Muscle of arm (tissue), 1 donor: ENCODE measurements at regions not wholly inside any gene's neighbourhood (a gene's known extent, or its start where the extent isn't known, plus 50 kb on each side); places are given as distances from the start of the nearest gene placed in this dataset.
"Not testable (repeated sequence)": the region's sequence is repeated elsewhere in the genome, so short reads cannot be mapped to it uniquely, and the experiment has no call there.

Experiments
- DNase-seq: peaks from one replicate; pipeline ENCODE4 v3.0.0-alpha.2; 2013

DNA sequence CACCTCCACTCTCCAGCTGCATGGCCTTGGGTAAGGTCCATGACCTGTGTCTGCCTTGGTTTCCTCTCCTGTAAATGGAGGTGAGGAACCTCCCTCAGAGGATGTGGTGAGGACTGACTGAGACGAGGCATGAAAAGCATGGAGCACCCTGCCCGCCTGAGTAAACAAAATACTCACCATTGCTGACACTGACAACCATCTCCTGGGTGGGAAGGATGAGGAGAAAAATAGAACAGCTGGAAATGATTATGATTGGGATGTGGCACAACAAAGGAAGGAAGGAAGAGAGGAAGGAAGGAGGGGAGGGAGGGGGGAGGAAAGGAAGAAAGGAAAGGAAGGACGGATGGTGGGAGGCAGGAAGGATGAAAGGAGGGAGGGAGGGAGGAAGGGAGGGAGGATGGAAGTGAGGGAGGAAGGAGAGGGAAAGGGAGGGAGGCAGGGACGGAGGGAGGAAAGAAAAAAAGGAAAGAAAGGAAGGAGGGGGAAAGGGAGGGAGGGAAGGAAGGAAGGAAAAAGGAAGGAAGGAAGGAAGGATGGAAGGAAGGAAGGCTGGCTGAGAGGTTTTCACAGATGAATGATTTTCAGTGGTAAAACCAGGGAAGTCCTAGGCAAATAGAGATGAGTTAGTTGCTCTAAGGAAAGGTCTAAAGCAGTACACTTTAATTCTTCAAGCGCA lies 276.5 kb upstream of the XYLT1 start:
- no peak for DNase-seq

DNA sequence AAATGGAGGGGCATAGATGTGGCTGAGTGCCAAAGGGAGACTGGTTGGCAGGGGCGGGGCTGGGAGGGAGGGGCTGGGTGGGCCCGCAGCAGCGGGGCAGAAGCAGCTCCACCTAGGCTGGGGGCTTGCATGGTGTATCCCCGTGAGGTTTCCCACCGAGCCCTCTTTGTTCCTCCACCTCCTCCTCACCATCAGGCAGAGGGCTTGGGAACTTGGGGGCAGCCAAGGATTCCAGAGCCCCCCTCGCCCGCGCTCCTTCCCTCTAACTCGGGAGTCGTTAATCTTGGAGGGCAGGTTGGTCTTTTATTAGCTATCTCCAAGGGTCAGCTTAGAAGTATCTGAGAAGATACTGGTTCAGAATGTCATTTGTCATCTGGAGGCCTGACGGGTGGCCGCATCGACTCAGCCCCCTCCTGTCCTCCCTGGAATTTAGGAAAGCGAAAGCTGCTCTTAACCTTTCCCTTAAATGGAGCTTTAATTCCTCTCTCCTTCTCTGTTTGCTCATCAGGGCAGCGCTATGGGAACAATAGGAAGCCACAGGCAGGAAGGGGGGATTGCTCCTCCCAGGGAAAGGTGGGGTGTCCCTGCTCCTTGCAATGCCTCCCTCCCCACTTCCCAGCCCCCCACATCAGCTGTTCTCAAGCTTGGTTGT lies 274.3 kb upstream of the XYLT1 start:
- no peak for DNase-seq

GRCh38 chr16:17743578-17743977 lies 272.8 kb upstream of the XYLT1 start:
- DNase-seq = no peak

DNA sequence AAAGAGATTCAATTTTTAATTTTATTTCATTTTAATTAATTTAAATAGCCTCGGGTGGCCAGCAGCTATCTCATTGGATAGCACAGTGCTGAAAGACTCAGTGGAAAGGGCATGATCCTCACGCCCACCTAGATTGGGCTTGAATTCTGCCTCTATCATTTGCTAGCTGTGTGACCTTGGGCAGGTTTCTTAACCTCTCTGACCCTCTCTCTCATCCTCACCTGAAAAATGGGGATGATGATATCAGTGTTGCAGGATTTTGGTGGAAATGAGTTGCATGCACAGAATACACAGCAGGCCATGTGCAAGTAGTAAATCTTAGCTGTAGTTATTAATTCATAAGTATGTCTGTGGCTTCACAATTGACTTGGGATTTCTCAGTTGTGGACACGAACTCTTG lies 272.4 kb upstream of the XYLT1 start:
- no peak for DNase-seq

DNA sequence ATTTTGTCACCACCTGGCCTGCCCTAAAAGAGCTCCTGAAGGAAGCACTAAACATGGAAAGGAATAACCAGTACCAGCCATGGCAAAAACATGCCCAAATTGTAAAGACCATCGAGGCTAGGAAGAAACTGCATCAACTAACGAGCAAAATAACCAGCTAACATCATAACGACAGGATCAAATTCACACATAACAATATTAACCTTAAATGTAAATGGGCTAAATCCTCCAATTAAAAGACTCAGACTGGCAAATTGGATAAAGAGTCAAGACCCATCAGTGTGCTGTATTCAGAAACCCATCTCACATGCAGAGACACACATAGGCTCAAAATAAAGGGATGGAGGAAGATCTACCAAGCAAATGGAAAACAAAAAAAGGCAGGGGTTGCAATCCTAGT lies 264.3 kb upstream of the XYLT1 start:
- DNase-seq = not testable (repeated sequence)

DNA sequence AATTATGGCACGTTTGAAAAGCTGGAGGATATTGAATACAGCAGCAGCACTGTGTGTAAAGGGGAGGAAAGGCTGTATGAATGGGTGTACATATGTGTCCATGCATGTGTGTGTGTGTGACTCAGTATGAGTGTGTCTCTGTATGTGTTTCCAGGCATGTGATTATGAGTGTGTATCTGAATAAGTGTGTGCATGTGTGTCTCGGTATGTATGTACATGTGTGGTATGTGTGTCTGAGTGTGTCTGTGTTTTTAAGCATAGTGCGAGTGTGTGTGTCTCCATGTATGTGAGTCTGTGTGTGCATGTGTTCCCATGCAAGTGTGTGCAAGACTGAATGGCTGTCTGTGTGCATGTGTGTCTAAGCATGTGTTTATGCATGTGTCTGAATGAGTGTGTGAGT lies 259.1 kb upstream of the XYLT1 start:
- DNase-seq = no peak

DNA sequence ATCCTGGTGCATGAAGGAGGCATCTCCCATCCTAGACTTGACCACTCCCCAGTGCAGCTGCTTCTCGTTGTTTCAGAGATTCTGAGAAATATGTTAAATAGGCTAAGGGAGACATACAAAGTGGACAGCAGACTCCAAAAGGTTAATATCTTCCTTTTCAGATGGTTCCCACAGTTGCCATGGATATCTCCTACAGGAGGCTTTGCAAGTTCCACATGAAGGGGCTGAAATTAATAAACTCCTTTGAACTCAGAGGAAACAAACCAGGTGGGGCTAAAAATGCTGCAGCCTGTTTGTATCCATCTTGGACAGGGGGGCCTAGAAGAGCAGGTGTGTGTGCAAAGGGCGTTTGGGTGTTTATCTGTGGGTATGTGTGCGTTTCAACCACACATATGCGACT lies 257.4 kb upstream of the XYLT1 start:
- DNase-seq = no peak

- DNase-seq = no peak
Measured at GRCh38 chr16:17724242-17724898, 253.6 kb upstream of the XYLT1 start.

GRCh38 chr16:17723531-17724134 lies 252.9 kb upstream of the XYLT1 start:
- DNase-seq = no peak

GRCh38 chr16:17718495-17718894 lies 247.7 kb upstream of the XYLT1 start:
- DNase-seq = no peak

DNA sequence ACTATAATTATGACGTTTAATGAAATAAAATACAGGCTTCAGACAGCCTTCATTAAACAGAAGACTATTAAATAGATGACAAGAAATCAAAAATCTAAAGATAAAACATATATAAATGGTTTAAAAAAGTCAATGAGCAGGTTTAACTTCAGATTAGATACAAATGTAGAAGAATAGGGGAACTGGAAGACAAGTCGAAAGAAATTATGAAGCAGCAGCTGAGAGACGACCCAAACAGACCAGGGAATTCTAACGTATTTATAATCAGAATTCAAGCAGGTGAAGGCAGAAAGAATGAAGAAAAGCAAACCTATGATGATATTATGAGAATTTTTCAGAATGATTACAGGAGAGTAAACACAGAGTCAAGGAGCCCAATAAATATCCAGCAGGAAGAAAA lies 235.1 kb upstream of the XYLT1 start:
- no peak for DNase-seq

- no peak for DNase-seq
Measured at GRCh38 chr16:17696616-17697015, 225.9 kb upstream of the XYLT1 start.

- no peak for DNase-seq
Measured at GRCh38 chr16:17692484-17692883, 221.7 kb upstream of the XYLT1 start.

DNA sequence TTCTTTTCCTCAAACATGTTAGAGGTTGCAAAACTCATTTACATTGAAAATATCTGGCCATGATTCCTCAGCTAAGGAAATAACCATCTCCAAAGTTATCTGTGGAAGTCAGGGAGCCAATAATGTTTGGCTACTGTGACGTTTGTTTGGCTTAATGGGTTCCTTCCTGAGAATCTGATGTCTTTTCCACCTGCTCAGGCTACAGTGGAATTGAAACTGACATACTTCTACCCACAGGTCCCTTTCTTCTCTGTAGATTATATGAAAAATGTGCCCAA lies 221.1 kb upstream of the XYLT1 start:
- DNase-seq = peak; percentile 65

GRCh38 chr16:17691106-17691898 lies 220.5 kb upstream of the XYLT1 start:
- peak; percentile 66 for DNase-seq

GRCh38 chr16:17685447-17685846 lies 214.7 kb upstream of the XYLT1 start:
- DNase-seq = no peak

DNA sequence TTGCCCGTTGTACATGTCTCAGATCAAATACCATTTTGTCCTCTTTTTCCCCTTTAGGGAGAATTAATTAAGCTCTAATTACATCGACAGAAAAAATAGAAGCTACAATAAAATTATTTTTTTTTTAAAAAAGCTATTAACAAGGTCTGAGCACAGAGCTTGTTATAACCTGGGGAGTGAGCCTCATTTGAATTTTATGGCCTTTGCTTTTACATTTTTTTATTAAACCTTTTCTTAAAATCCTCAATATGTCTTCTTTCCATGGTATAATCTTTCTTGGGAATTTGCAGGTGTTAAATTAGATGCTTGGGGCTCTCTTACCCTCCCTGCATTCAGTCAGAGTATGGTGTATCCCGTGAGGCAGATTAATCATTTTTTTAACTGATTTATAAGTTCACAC lies 212.5 kb upstream of the XYLT1 start:
- DNase-seq = no peak

- no peak for DNase-seq
Measured at GRCh38 chr16:17676171-17676570, 205.4 kb upstream of the XYLT1 start.

GRCh38 chr16:17668386-17668785 lies 197.6 kb upstream of the XYLT1 start:
- DNase-seq = no peak

DNA sequence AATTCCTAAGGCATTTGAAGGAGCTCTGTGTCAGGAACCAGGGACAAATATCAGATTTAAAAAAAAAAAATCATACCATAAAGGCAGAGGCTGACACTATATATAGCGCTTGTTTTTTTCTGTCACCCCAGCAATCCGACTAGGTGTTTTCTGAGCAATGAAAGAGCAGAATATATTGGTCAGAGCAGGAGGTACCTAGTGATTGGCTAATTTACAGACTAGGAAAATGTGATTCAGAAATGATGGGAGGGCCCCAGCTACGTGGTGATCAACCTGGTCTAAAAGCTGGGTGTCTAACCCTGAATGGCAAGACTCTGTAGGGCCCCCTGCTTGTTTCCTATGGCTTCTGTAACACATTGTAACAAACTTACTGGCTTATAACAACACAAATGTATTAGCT lies 195.5 kb upstream of the XYLT1 start:
- no peak for DNase-seq

- no peak for DNase-seq
Measured at GRCh38 chr16:17658881-17659280, 188.1 kb upstream of the XYLT1 start.

- no peak for DNase-seq
Measured at GRCh38 chr16:17657045-17657444, 186.3 kb upstream of the XYLT1 start.
